ENCODE measurements at regions not wholly inside any gene's neighbourhood (a gene's known extent, or its start where the extent isn't known, plus 50 kb on each side); places are given as distances from the start of the nearest gene placed in this dataset.

DNA sequence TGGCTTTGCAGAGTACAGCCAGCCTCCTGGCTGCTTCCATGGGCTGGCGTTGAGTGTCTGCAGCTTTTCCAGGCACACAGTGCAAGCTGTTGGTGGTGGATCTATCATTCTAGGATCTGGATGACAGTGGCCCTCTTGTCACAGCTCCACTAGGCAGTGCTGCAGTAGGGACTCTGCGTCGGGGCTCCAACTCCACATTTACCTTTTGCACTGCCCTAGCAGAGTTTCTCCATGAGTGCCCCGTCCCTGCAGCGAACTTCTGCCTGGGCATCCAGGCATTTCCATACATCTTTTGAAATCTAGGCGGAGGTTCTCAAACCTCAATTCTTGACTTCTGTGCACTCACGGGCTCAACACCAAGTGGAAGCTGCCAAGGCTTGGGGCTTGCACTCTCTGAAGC, 1697.3 kb upstream of the MIR17HG start:
- in situ Hi-C loops (cut with HindIII; ENCODE audit: low sequenced_read_pairs): no loop called here

DNA sequence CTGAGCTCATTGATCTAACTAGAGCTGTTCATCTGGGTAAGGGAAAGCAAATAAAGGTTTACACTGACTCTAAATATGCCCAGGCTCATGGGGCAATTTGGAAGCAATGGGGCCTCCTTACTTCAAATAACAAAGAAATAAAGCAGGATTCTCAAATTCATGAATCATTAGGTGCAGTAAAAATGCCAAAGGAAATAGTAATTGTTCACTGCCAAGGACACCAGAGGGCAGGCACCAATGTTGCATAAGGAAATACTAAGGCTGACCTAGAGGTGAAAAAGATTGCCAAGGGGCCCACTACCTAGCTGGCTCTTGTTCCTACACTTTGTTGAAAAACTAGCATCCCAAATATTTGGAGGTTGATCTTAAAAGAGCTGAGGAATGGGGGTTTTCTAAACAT, 1686.7 kb upstream of the MIR17HG start:
- in situ Hi-C loops (cut with HindIII; ENCODE audit: low sequenced_read_pairs): no loop called here

DNA sequence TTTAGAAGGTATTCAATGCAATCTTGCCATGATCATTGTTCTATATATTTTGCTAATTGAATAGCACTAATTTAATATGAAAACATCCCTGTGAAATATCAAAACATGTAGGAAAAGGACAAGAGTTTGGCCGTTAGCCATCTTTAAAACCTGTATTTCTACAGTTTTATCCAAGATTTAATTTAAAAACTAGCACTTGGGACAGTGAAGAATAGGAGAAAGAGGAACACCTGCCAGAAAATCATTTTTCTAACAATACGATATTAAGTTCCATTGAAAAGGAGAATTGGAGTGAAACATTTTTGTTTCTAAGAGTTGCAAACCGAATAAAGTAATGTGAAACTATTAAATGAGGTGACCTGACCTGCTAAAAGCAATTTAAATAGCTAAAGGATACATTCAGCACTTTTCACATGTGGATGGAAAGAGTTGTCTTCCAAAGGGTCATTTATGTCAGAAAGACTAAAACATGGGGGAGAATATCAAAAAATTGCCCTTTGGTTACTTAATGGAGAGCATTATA, 1673.6 kb upstream of the MIR17HG start:
- in situ Hi-C loops (cut with HindIII; ENCODE audit: low sequenced_read_pairs): no loop called here

DNA sequence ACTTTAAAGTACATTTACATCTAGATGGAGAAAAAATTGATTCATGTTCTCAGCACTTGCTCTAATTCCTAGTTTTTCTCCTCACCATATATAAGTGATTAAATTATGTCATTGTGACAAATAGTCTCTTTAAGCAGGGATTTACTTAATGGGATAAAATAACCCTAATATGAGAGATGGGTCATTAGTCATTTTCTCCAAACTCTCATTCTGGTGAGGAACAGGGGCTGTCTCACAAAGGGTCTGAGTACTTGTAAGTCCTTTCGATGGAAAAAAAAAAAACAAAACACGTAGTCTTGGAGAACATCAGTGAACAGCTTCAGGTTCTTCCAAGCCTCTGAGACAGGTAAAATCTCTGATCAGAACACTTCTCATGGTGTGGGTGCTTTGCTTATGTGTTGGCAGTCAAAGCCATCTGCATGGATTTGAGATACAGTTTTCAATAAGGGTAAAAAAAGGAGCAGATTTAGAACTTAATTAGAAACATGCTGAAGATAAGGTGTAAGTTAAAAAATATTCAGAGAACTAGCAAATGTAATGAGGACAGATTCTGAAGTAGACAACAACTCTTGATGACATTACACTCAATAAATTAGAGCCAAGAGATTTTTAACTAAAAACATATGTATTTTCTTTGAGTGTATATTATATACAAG, 1668.9 kb upstream of the MIR17HG start:
- in situ Hi-C loops (cut with HindIII; ENCODE audit: low sequenced_read_pairs): no loop called here

DNA sequence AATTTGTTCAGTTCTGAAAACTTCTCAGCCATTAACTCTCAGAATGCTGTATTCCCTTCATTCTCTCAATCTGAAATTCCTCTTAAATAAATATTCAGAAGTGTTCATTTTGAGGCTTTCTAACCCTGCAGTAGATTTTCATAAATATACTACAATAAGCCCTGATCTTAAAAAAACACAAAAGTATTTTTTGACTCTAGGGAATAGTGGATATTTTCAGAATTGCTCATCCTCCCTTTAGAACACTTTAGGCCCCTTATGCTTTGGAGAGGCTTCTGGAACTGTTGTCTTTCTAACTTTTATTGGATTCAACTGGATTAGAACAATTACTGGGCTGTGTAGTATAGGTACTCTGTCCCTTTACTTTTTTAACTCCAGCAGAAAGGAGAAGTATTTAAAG, 1662.6 kb upstream of the MIR17HG start:
- in situ Hi-C loops (cut with HindIII; ENCODE audit: low sequenced_read_pairs): no loop called here

DNA sequence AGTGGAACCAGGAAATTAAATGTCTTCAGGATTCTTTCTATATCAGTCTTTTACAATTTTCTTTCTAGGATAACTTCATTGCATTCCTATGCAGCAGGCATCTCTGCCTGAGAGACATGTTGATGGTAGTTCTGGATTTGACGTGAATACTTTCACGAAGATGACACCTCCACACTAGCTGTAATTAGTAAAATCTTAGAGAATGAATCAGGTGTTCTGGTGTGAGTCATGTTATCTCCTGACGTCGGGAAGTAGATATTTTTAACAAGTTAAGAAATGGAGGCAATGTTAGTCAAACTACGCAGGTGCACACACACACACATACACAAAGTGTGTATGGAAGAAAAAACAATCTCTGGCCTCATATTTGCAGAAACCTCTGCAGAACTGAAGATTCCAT, 1661.3 kb upstream of the MIR17HG start:
- in situ Hi-C loops (cut with HindIII; ENCODE audit: low sequenced_read_pairs): no loop called here

DNA sequence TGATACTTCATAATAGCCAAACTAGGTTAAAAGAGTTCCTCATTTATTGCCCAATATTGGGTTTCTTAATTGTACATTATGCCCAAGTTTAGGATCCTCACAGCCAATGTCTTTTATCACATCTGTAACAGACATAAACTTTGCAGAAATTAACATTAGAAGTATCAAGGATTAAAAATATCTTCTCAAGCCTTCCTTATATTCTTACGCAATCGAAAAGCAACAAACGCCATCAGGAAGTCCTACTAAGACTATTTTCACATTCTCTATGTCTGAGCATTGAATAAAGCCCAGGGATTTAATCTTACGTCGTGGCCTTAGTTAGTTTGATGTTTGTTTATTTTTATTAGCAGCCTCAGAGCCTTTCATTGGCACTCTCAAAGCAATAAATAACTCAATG, 1660.4 kb upstream of the MIR17HG start:
- in situ Hi-C loops (cut with HindIII; ENCODE audit: low sequenced_read_pairs): no loop called here

DNA sequence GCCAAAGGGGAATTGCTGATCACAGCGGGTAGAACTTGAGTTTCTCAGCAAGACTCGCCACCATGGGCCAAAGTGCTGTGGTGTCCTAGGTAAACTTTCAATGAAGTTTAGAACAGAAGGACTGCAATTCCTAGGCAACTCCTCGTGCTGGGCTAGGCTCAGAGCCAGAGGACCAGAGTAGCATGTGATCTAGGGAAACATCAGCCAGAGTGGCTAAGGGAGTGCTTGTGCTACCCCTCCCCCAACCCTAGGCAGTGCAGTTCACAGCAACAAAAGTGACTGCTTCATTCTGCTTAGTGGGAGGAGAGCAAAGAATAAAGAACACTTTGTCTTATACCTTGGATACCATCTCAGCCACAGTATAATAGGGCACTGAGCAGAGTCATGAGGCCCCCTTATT, 1658.6 kb upstream of the MIR17HG start:
- in situ Hi-C loops (cut with HindIII; ENCODE audit: low sequenced_read_pairs): no loop called here

DNA sequence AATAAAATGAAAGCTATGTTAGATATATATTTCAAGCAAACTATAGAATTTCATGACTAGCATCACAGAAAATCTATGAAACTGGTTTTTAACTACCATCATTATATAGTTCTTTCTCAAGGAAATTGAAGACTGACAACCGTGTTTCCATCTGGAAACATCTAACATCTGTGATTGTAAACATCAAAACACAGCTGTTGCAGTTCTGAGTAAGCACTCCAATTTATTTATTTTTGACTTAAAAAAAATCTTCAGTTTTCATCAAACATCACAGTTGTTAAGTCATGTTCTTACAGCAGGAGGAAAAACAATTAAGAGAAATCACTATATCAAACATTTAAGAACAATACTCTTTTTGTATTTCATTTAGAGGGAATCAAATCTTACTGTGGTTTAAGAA, 1653.0 kb upstream of the MIR17HG start:
- in situ Hi-C loops (cut with HindIII; ENCODE audit: low sequenced_read_pairs): no loop called here

DNA sequence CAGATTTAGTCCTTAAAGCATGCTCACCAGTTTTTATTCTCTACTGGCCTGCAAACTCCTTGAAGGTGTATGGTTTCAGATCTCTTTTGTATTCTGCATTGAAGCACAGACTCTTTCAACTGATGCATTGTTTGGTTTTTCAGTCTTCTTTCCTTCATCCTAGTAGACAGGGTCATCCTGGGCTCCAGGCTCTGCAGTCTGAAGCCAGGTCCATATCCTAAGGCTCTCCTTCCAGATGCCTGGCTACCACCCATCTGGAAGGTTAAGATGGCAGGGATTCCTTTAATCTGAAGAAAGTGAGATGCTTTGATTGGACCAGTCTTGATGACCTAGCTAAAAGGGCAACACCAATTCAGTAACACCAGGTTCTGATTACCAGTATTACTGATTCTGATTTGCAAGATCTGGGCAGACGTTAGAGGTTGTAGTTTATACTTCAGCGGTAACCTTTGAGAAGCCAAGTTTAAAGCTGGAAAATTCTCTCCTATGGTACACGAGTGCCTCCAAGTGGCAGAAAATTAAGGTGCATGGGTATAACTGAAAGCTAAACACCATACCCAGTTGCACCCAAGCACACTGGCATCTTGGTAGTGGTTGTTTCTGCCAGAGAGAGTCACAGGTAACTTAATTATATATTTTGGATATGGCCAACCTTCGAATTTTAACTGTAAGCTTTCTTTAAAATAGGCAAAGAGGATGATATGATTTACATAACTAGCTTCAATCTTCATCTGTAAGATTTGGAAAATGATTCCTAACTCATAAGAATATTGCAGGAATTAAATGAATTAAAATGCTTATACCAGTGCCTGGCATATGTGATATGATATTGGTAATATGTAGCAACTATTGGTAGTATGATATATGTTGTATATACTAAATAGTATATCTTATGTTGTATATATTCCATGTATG, 1651.9 kb upstream of the MIR17HG start:
- in situ Hi-C loops (cut with HindIII; ENCODE audit: low sequenced_read_pairs): no loop called here

DNA sequence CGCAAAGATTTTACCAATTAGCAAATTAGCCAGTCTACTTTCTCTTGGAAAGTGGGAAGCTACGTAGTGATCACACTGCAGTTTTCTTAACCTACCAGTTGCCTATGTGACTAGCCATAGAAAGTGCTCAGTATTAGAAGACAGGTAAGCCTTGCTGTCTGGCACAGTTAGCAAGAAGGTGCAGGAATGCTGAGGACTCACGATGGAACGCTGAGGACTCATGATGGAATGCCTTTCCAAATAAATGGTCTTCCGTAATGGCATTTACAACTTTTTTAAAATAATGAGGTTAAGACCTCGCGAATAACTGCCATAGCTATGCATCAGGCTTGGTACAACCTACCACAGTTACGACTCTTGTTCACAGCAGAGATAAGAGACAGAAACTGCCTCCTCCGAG, 1645.6 kb upstream of the MIR17HG start:
- in situ Hi-C loops (cut with HindIII; ENCODE audit: low sequenced_read_pairs): no loop called here

DNA sequence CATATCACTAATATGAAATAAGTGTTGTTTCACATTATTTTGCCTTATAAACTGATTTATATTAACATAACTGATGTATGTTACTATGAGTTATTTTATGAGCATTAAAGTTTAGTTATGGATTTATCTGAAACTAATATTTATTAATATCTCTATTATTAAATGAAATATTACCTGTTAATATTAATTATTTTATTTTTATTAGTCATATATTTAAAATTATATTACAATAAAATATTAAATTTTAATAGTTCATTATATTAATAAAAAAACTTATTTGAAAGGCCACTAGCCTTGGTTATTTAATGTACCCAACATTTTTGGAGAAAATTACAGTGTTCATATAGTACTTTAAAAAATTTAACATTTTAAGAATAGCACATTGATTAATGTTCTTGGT, 1643.4 kb upstream of the MIR17HG start:
- in situ Hi-C loops (cut with HindIII; ENCODE audit: low sequenced_read_pairs): no loop called here

DNA sequence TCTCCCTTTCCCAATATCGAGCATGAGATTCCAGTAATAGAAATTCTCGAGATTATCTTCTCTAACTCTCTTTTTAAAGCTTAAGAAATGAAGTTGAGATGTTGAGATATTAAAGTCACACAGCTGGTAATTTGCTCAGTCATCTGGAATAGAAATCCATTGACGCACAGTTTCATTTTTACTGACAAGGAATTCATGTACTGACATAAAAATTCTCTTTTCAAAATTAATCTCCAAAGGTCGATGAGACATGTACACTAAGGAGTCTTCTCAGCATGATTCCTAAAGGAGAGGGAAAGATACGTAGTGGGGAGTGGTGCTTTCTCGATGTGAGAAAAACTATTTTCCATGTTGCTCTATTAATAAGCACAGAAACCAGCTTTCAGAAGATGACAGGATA, 1639.5 kb upstream of the MIR17HG start:
- in situ Hi-C loops (cut with HindIII; ENCODE audit: low sequenced_read_pairs): no loop called here

DNA sequence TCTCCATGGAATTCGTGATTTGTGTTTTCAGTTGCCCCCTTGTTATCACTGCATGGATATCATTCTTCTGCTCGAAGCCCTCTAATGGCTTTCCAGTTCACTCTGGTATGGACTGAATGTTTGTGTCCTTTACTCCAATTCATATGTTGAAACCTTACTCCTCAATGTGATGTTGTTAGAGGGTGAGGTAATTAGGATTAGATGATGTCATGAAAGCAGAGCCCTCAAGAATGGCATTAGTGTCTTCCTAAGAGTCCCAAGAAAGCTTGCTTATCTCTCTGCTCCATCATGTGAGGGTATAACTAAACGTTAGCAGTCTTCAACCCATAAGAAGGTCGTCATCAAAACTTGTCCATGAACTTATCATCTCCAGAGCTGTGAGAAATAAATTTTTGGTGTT, 1626.3 kb upstream of the MIR17HG start:
- in situ Hi-C loops (cut with HindIII; ENCODE audit: low sequenced_read_pairs): no loop called here

DNA sequence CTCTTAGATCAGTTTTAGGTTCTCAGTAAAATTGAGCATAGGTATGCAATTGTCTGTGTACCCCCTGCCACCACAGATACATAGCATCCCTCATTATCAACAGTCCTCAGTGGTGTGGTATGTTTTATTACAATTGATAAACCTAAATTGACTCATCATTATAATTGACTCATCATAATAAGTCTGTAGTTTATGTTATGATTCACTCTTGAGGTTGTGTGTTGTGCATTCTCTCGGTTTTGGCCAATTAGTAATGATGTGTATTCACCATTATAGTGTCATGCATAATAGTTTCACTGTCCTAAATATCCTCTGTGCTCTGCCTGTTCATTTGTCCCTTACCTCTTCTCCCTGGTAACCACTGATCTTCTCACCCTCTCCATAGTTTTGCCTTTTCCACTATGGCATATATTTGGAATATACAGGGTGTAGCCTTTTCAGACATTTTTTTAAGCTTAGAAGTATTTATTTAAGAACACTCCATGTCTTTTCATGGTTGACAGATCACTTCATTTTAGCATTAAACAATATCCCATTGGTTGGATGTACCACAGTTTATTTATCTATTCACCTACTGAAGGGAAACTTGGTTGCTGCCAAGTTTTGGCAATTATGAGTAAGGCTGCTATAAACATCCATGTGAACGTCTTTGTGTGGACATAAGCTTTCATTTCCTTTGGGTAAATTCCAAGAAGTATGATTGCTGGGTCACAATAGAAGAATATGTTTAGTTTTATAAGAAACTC, 1620.6 kb upstream of the MIR17HG start:
- in situ Hi-C loops (cut with HindIII; ENCODE audit: low sequenced_read_pairs): no loop called here

DNA sequence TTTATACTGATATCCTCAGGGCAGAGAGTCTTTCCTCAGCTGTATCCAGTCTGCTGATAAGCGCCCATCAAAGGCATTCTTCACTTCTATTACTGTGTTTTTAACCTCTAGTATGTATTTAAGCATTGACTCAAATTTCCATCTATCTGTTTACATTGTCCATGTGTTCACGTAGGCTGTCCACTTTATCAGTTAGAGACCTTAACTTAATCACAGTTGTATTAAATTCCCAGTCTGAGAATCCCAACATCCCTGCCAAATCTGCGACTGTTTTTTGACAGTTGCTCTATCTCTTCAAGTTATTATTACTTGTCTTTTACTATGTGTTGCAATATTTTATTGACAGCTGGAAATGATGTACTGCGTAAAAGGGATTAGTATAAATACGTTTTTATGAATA, 1613.7 kb upstream of the MIR17HG start:
- in situ Hi-C loops (cut with HindIII; ENCODE audit: low sequenced_read_pairs): no loop called here

DNA sequence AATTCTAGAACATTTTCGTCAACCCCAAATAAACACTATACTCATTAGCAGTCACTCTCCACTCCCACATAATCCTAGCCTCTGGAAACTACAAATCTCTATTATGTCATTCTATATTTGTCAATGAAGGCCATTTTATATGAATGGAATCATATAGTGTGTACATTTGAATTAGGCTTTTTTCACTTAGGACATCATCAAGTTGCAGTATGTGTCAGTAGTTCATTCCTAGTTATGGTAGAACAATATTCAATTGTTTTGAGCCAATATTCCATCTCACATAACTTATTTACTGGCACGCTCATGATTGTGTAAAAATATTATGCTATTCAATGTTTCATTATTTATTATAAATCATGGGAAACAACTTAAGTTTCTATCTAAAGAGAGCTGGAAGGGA, 1610.4 kb upstream of the MIR17HG start:
- in situ Hi-C loops (cut with HindIII; ENCODE audit: low sequenced_read_pairs): no loop called here

DNA sequence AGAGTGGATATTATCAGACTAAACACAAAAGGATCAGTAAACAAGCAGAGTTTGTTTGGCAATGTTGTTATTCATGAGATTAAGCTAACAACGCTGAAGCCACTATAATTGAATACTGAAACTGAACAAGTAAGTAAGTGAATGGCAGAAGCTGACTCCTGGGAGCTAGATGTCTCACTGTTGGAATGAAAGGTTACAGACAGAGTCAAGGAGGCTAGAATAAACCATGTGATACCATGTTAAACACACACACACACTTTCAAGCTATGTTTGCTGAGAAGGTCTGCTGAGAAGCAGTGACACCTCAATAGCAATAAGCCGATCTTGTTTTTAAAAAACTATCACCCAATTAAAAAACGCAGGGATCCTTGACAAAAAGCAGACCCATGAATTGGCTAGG, 1609.4 kb upstream of the MIR17HG start:
- in situ Hi-C loops (cut with HindIII; ENCODE audit: low sequenced_read_pairs): no loop called here

DNA sequence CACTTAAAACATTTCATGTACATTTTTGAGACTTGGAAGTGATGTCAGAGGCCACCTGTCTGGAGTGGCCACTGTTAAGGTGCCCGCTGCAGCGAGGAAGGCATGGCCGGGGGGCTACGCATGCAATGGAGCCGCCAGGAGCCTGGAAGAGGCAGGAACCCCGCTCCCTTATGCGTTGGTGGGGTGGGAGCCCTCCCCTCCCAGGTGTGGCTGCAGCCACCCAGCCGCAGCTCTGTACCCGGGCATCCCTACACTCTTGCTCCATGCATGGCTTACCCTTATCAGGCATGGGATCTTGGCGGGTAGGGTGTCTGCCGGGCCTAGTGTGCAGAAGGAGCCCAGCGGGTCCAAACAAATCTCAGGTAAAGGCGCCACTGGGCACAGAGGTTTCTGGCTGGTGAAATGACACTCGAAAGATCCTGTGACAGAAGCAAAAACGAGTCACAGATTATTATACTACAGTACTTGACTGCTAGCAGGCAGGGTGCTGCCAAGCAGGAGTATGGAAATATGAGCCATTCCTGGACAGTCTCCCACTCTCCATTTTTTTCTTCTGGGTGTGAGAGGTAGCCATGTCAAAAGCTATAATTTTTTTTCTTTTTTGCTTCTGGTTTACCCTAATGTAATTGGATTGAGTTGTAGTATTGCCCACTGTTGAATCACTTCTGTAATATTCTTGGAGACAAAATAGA, 1606.3 kb upstream of the MIR17HG start:
- in situ Hi-C loops (cut with HindIII; ENCODE audit: low sequenced_read_pairs): no loop called here

DNA sequence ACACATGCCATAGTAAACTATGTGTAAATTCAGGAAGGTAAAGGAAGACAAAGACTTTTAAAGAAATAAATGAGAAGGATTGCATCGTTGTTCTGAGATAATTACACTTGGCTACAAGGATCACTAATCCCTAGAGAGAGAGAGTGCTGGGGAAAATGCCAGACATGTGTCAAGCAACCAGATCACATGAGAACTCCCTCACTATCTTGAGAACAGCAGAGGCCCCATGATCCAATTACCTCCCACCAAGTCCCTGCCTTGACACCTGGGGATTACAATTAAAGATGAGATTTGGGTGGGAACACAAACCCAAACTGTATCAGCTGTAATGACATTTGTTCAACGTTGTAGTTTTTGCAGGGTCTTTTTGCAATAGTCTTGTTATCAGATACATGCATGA, 1600.9 kb upstream of the MIR17HG start:
- in situ Hi-C loops (cut with HindIII; ENCODE audit: low sequenced_read_pairs): no loop called here

DNA sequence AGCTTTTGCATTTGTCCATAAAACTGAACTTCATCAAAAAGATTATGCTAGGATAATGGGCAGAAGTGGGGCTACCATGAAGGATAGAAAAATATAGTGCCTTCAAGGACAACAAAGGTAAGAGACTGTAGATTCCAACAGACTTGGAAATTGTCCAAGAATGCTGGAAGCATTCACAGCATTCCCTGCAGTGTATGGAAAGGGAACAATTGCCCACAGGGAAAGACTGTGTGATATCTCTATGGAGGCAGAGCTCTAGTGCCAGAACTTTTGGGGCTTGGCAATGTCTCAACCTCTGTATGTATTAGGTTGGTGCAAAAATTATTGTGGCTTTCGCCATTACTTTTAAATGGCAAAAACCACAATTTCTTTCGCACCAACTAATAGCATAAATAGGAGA, 1598.8 kb upstream of the MIR17HG start:
- in situ Hi-C loops (cut with HindIII; ENCODE audit: low sequenced_read_pairs): no loop called here
